ENCODE measurements at regions not wholly inside any gene's neighbourhood (a gene's known extent, or its start where the extent isn't known, plus 50 kb on each side); places are given as distances from the start of the nearest gene placed in this dataset.

GRCh38 chr1:17929224-17929623, 174.1 kb downstream of the ACTL8 start:
- H3K27ac ChIP-seq (replicated peaks) = no peak overlapping the region
- TF ChIP-seq POLR2AphosphoS5 (IDR thresholded peaks at IDR 0.05; ENCODE audit: low read depth) (no peak), CTCF (IDR thresholded peaks at IDR 0.05; ENCODE audit: insufficient read depth, low read length) (no peak), GABPA (IDR thresholded peaks at IDR 0.05; ENCODE audit: low read depth) (no peak), REST (IDR thresholded peaks at IDR 0.05; ENCODE audit: insufficient replicate concordance, low read depth) (no peak), SPI1 (IDR thresholded peaks at IDR 0.05; ENCODE audit: borderline replicate concordance, low read depth) (no peak)
- no peak for DNase-seq (ENCODE audit: low read depth in 1 of 2, low spot score in 1 of 2)

GRCh38 chr1:17930635-17931034, 175.5 kb downstream of the ACTL8 start:
- Histone ChIP-seq H3K4me3 (replicated peaks; ENCODE audit: insufficient read depth, low read length) (no peak overlapping the region), H3K27me3 (ENCODE audit: insufficient read depth, poor library complexity, severe bottlenecking) (no peaks in the 10 kb centered on the region), H3K27ac (replicated peaks) (no peak overlapping the region)
- TF ChIP-seq POLR2AphosphoS5 (IDR thresholded peaks at IDR 0.05; ENCODE audit: low read depth) (no peak), GABPA (IDR thresholded peaks at IDR 0.05; ENCODE audit: low read depth) (no peak), SPI1 (IDR thresholded peaks at IDR 0.05; ENCODE audit: borderline replicate concordance, low read depth) (no peak), CTCF (IDR thresholded peaks at IDR 0.05; ENCODE audit: insufficient read depth, low read length) (no peak), REST (IDR thresholded peaks at IDR 0.05; ENCODE audit: insufficient replicate concordance, low read depth) (no peak)
- no peak for DNase-seq (ENCODE audit: low read depth in 1 of 2, low spot score in 1 of 2)

More at GRCh38 chr1:17929224-17929623, 174.1 kb downstream of the ACTL8 start:
- Histone ChIP-seq H3K4me3 (replicated peaks; ENCODE audit: insufficient read depth, low read length) (no peak overlapping the region), H3K27me3 (ENCODE audit: insufficient read depth, poor library complexity, severe bottlenecking) (no peaks in the 10 kb centered on the region)

- Histone ChIP-seq H3K27me3 (ENCODE audit: insufficient read depth, poor library complexity, severe bottlenecking) (no peaks in the 10 kb centered on the region), H3K4me3 (replicated peaks; ENCODE audit: insufficient read depth, low read length) (no peak overlapping the region), H3K27ac (replicated peaks) (no peak overlapping the region)
- DNase-seq (ENCODE audit: low read depth in 1 of 2, low spot score in 1 of 2) = no peak
- TF ChIP-seq REST (IDR thresholded peaks at IDR 0.05; ENCODE audit: insufficient replicate concordance, low read depth) = no peak
- TF ChIP-seq POLR2AphosphoS5 (IDR thresholded peaks at IDR 0.05; ENCODE audit: low read depth) = no peak
- TF ChIP-seq CTCF (IDR thresholded peaks at IDR 0.05; ENCODE audit: insufficient read depth, low read length) = no peak
- no peak for TF ChIP-seq SPI1 (IDR thresholded peaks at IDR 0.05; ENCODE audit: borderline replicate concordance, low read depth)
- no peak for TF ChIP-seq GABPA (IDR thresholded peaks at IDR 0.05; ENCODE audit: low read depth)
Observed at GRCh38 chr1:17932164-17932563, 175.4 kb upstream of the IGSF21 start.
